Prostate gland (tissue), 2 donors: ENCODE measurements at regions not wholly inside any gene's neighbourhood (a gene's known extent, or its start where the extent isn't known, plus 50 kb on each side); places are given as distances from the start of the nearest gene placed in this dataset.

Experiments
- DNase-seq: peaks from one replicate; pipeline ENCODE4 v3.0.0-alpha.2; 2019; ENCODE audit warnings: low spot score
- H3K27ac ChIP-seq, 2 donors: fragments of 200-600 bp; sonication (generic); 2 replicates each; pipeline ENCODE4 v1.5.1; 2017 to 2019
- H3K27me3 ChIP-seq: fragments of 200-600 bp; sonication (generic); replicated peaks from 2 replicates; pipeline ENCODE4 v1.5.1; 2019; ENCODE audit not compliant: insufficient read depth
- H3K36me3 ChIP-seq, 2 donors: fragments of 200-600 bp; sonication (generic); 1 replicate in 1 of 2; 2 replicates in 1 of 2; pipeline versions ENCODE4 v1.5.1 to v1.8.1; 2017 to 2019
- H3K4me1 ChIP-seq: fragments of 200-600 bp; sonication (generic); replicated peaks from 2 replicates; pipeline ENCODE4 v1.5.1; 2019
- H3K4me3 ChIP-seq, 2 donors: fragments of 200-600 bp; sonication (generic); 2 replicates each; pipeline ENCODE4 v1.5.1; 2017 to 2019
- H3K9me3 ChIP-seq: fragments of 200-600 bp; sonication (generic); 2 replicates; pipeline ENCODE4 v1.5.1; 2017
- CTCF ChIP-seq, 4 experiments: fragments of 200-600 bp in 2 of 4; fragments of 450-650 bp in 2 of 4; sonication (generic) in 2 of 4; IDR thresholded peaks; 1 replicate in 3 of 4; 2 replicates in 1 of 4; pipeline ENCODE4 v1.5.1; 2016 to 2019; ENCODE audit warnings: antibody characterized with exemption in 4 of 4, mild to moderate bottlenecking in 2 of 4, moderate library complexity in 2 of 4
- POLR2A ChIP-seq: fragments of 450-650 bp; IDR thresholded peaks from one replicate; pipeline ENCODE4 v1.6.1; 2016; ENCODE audit warnings: antibody characterized with exemption, mild to moderate bottlenecking
- POLR2AphosphoS5 ChIP-seq: sonication (generic); formaldehyde crosslinking; IDR thresholded peaks from one replicate; pipeline ENCODE4 v1.6.1; 2017; ENCODE audit warnings: antibody characterized with exemption
- WGBS: methylation state at CpG from one replicate; pipeline ENCODE4 v1.1.5; 2018; 5-methylcytosine and 5-hydroxymethylcytosine counted together
- intact Hi-C: fragments of 100-400 bp; cut with DNase I; formaldehyde crosslinking; loops from one replicate; pipeline ENCODE4 v1.14.2; 2022

GRCh38 chr3:152623286-152623911 lies 211.5 kb upstream of the P2RY1 start:
- intact Hi-C loops, result no loop called here
- Histone ChIP-seq H3K27ac (no peak overlapping the region), H3K36me3 (no peaks in the 10 kb centered on the region), H3K27me3 (no peaks in the 10 kb centered on the region), H3K9me3 (no peaks in the 10 kb centered on the region), H3K4me3 (no peak overlapping the region), H3K4me1 (no peaks in the 10 kb centered on the region)
- TF ChIP-seq POLR2AphosphoS5, result no peak
- TF ChIP-seq POLR2A, result no peak
- no peak for TF ChIP-seq CTCF (IDR thresholded peaks at IDR 0.05)
- WGBS, result 46% methylated on average over 5 of the region's 5 CpGs
- no peak for DNase-seq

GRCh38 chr3:152626226-152626625 lies 208.7 kb upstream of the P2RY1 start:
- Histone ChIP-seq H3K4me1 (no peaks in the 10 kb centered on the region), H3K4me3 (no peak overlapping the region), H3K9me3 (no peaks in the 10 kb centered on the region), H3K36me3 (no peaks in the 10 kb centered on the region), H3K27ac (no peak overlapping the region), H3K27me3 (no peaks in the 10 kb centered on the region)
- intact Hi-C loops, result no loop called here
- 95% methylated on average over 4 of the region's 4 CpGs for WGBS
- no peak for TF ChIP-seq POLR2AphosphoS5
- no peak for TF ChIP-seq CTCF (IDR thresholded peaks at IDR 0.05)
- no peak for TF ChIP-seq POLR2A
- DNase-seq, result no peak

- no peak for DNase-seq
- 47% methylated on average over 3 of the region's 3 CpGs for WGBS
- Histone ChIP-seq H3K4me3 (no peak overlapping the region), H3K27ac (no peak overlapping the region), H3K36me3 (no peaks in the 10 kb centered on the region), H3K27me3 (no peaks in the 10 kb centered on the region), H3K9me3 (no peaks in the 10 kb centered on the region), H3K4me1 (no peaks in the 10 kb centered on the region)
- intact Hi-C loops, result no loop called here
- TF ChIP-seq POLR2AphosphoS5 (no peak), CTCF (IDR thresholded peaks at IDR 0.05) (no peak), POLR2A (no peak)
These were observed 206.4 kb upstream of the P2RY1 start for GRCh38 chr3:152628496-152628895.

DNA sequence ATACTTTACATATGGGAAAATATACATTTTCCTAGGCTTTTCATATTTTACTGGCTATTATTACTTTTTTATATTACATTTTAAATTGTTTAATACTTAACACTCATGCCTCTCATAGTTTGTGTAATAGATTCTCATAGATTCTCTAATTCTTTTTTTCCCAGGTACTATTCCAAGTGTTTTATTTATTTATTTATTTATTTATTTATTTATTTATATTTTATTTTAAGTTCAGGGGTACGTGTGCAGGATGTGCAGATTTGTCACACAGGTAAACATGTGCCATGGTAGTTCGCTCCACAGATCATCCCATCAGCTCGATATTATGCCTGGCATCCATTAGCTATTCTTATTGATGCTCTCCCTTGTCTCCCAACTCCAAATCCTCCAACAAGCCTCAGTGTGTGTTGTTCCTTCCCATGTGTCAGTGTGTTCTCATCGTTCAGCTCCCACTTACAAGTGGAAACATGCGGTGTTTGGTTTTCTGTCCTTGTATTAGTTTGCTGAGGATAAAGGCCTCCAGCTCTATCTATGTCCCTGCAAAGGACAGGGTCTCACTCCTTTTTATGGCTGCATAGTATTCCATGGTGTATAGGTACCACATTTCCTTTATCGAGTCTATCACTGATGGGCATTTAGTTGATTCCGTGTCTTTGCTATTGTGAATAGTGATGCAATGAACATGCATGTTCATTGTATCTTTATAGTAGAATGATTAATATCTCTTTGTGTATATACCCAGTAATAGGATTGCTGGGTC lies 205.4 kb upstream of the P2RY1 start:
- WGBS, result 91% methylated on average over 7 of the region's 7 CpGs
- intact Hi-C loops, result no loop called here
- Histone ChIP-seq H3K4me3 (no peak overlapping the region), H3K4me1 (no peaks in the 10 kb centered on the region), H3K27me3 (no peaks in the 10 kb centered on the region), H3K27ac (no peak overlapping the region), H3K9me3 (no peaks in the 10 kb centered on the region), H3K36me3 (no peaks in the 10 kb centered on the region)
- no peak for DNase-seq
- TF ChIP-seq POLR2A (no peak), POLR2AphosphoS5 (no peak), CTCF (IDR thresholded peaks at IDR 0.05) (no peak)

- no peaks in the 10 kb centered on the region for H3K4me1 ChIP-seq
- intact Hi-C loops, result no loop called here
- no peaks in the 10 kb centered on the region for H3K36me3 ChIP-seq
- TF ChIP-seq POLR2AphosphoS5 (no peak), POLR2A (no peak), CTCF (IDR thresholded peaks at IDR 0.05) (no peak)
- no peak overlapping the region for H3K4me3 ChIP-seq
- H3K27ac ChIP-seq, result no peak overlapping the region
- no peak for DNase-seq
- no peaks in the 10 kb centered on the region for H3K9me3 ChIP-seq
- no peaks in the 10 kb centered on the region for H3K27me3 ChIP-seq
These were observed 199.5 kb upstream of the P2RY1 start for GRCh38 chr3:152635389-152635788.
